ENCODE measurements at regions not wholly inside any gene's neighbourhood (a gene's known extent, or its start where the extent isn't known, plus 50 kb on each side); places are given as distances from the start of the nearest gene placed in this dataset.

DNA sequence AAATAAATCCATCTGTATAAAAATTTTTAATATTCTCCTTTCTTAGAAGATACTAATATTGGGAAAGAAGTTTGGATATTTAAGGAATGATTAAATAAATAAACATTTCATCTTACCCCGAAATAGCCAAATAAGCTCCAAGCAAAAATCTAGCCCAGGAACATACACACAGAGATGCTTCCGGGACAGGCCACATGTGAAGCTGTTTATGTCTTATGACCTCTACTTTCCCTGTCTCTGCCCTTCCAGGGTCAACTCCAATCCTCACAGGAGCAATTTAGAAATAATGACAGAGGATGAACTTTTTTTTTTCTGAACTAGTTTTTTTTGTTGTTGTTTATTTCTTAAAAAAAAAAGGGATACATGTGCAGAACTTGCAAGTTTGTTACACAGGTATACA is 89.4 kb downstream of the BTG1 start:
- Mint-ChIP-seq H3K36me3 (ENCODE audit: low read depth) (peaks cover 20% of the 10 kb centered on the region), H3K4me3 (no peak overlapping the region), H3K4me1 (peaks cover 60% of the 10 kb centered on the region), H3K27ac (peak overlapping the region; percentile 89), H3K27me3 (no peaks in the 10 kb centered on the region), H3K9me3 (peaks cover 9% of the 10 kb centered on the region)
- ChIA-PET CTCF (interaction anchor here (0.7 to 1.8 kb wide), 3 partner anchors 20 to 88 kb away, joined by 3 to 4 read pairs (median 3); no protein-coding TSS in a partner anchor), POLR2A (interaction anchor here (0.6 to 5.9 kb wide), 8 partner anchors 22 to 1668 kb away, joined by 3 to 44 read pairs (median 4); partner anchors contain the start of gene BTG1)
- no peak for DNase-seq

DNA sequence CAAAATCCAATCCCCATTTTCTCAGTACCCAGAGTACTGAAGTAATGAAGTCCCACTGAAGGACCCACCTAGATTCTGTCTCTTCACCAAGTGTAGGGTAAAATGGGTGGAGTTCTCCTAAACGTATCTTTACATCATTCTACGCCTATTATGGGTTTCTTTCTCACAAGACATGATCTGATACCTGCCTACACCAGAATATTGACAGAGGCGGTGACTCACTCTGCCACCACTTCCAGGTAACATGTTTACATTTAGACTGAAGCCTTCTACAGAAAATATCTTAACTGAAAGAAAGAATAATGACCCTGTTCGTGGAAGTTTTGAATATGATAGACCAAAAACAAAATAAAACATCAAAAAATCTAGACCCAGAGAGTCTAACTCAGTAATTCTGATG is 89.8 kb downstream of the BTG1 start:
- peaks cover 20% of the 10 kb centered on the region for H3K36me3 Mint-ChIP-seq (ENCODE audit: low read depth)
- POLR2A ChIA-PET = interaction anchor here (0.6 to 5.9 kb wide), 6 partner anchors 21 to 1668 kb away, joined by 3 to 44 read pairs (median 4); partner anchors contain the start of gene BTG1
- peaks cover 64% of the 10 kb centered on the region for H3K4me1 Mint-ChIP-seq
- H3K9me3 Mint-ChIP-seq = peaks cover 9% of the 10 kb centered on the region
- no peaks in the 10 kb centered on the region for H3K27me3 Mint-ChIP-seq
- H3K27ac Mint-ChIP-seq = peak overlapping the region; percentile 89
- peak overlapping the region; percentile 45 for H3K4me3 Mint-ChIP-seq
- CTCF ChIA-PET = interaction anchor here (0.7 to 1.8 kb wide), 3 partner anchors 20 to 88 kb away, joined by 3 to 4 read pairs (median 3); no protein-coding TSS in a partner anchor
- peak; percentile 74 for DNase-seq

DNA sequence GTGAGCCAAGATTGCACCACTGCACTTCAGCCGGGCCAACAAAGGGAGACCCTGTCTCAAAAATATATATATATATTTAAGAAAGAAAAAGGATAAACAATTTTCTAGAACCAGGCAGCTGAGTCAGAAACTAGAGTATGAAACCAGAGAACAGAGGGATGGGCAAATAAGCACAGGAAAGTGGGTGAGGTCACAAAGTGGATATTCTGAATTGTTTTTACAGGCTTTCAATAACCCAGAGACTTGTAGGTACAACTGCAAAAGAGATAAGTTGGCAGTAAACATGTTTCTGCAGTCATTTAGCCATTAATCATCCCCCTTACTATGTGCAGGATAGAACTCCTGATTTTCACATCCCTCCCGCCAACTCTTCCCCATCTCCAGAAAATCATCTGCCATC is 94.2 kb downstream of the BTG1 start:
- Mint-ChIP-seq H3K4me1 (peaks cover 63% of the 10 kb centered on the region), H3K27ac (no peak overlapping the region), H3K9me3 (peaks cover 8% of the 10 kb centered on the region), H3K4me3 (no peak overlapping the region), H3K27me3 (no peaks in the 10 kb centered on the region), H3K36me3 (ENCODE audit: low read depth) (peaks cover 9% of the 10 kb centered on the region)
- POLR2A ChIA-PET = interaction anchor here (2.1 kb wide), 1 partner anchor 10 kb away, joined by 6 read pairs; no protein-coding TSS in a partner anchor
- DNase-seq = no peak
- CTCF ChIA-PET = interaction anchor here (1.3 kb wide), 1 partner anchor 9 kb away, joined by 3 read pairs; no protein-coding TSS in a partner anchor

DNA sequence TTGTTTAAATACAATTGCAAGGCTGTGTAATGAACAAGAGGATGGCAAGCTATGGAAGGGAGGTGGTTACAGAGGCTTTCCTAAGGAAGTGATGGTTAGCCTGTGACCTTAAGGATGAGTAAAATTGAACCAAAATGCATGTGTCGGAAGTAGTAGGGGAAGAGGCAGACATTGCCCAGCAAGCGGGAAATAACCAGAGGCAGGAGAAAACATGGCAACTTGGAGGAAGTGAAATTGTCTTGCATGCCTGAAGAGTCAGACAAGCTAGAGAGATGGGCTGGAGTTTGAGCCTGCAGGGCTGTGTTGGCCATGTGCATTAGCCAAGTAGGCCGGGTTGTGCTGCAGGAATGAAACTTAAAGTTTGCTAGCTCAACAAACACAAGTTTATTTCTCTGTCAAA is 96.2 kb downstream of the BTG1 start:
- H3K9me3 Mint-ChIP-seq = peaks cover 8% of the 10 kb centered on the region
- peaks cover 9% of the 10 kb centered on the region for H3K36me3 Mint-ChIP-seq (ENCODE audit: low read depth)
- no peaks in the 10 kb centered on the region for H3K27me3 Mint-ChIP-seq
- H3K4me1 Mint-ChIP-seq = peaks cover 65% of the 10 kb centered on the region
- no peak overlapping the region for H3K27ac Mint-ChIP-seq
- H3K4me3 Mint-ChIP-seq = no peak overlapping the region
- DNase-seq = no peak
- CTCF ChIA-PET = interaction anchor here (3.1 kb wide), 1 partner anchor 19 kb away, joined by 7 read pairs; no protein-coding TSS in a partner anchor
- POLR2A ChIA-PET = interaction anchor here (1.2 to 3.2 kb wide), 5 partner anchors 8 to 172 kb away, joined by 4 to 24 read pairs (median 6); partner anchors contain the start of gene BTG1

DNA sequence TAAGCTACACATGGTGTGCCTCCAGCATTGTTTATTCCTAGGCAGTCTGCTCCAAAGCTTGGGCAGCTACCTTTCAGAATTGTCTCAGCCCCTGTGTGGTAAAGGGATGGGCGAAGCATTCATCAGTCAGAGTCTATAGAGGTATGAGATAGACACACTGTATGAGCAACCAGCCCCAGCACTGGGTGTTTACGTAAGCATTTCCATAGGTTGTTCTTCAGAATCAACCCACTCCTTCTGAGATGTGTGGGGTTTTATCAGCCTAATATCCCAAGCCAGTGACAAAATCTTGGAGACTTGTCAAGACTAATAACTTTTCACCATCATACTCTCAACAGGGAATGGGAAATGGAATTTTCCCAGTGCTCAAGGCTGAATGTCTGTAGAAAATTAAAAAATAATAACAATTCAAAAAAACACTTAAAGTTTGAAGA is 98.2 kb downstream of the BTG1 start:
- ChIA-PET POLR2A (interaction anchor here (1.0 to 3.2 kb wide), 4 partner anchors 11 to 97 kb away, joined by 3 to 24 read pairs (median 9); partner anchors contain the start of gene BTG1), CTCF (interaction anchor here (1.1 kb wide), 1 partner anchor 97 kb away, joined by 3 read pairs; no protein-coding TSS in a partner anchor)
- Mint-ChIP-seq H3K4me1 (peaks cover 72% of the 10 kb centered on the region), H3K27ac (peak overlapping the region; percentile 82), H3K9me3 (peaks cover 3% of the 10 kb centered on the region), H3K27me3 (no peaks in the 10 kb centered on the region), H3K36me3 (ENCODE audit: low read depth) (peaks cover 5% of the 10 kb centered on the region), H3K4me3 (no peak overlapping the region)
- no peak for DNase-seq

DNA sequence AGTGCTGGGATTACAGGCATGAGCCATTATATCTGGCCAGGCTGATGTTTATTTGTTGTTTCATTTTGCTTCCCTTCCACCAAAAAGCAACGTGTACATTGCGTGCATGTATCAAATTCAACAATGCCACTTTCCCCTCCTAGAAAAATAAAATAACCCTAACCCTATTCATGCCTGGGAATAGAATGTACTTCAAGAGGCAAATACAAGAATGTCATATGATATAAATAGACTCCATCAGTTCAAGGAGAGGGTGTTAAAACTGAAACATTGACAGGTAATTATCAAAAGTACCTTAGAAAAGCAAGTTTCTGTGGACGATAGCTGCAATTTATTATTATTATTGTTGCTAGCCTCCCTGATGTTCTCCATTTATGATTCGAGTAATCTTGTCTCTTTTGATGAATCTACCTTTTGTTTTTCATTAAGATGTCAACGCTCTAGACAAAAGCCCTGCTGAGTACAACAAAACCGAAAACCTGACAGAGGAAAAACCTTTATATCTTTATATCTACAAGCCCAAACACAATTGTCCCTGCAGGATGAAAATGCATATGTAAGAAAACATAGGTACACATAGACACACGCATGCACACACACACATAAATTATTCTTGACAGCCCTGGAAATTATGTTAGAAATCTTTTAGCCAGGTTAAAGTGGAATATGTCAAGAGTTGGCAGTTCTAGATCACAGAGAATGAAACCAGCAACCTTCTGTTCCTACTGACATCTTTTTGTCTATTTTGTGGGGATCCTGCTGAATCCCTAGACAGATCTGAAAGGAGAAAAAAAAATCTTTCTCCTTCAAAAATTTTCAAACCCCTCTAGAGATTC is 98.9 kb downstream of the BTG1 start:
- CTCF ChIA-PET = no interaction called here
- H3K4me3 Mint-ChIP-seq = peak overlapping the region; percentile 69
- peaks cover 3% of the 10 kb centered on the region for H3K9me3 Mint-ChIP-seq
- peaks cover 71% of the 10 kb centered on the region for H3K4me1 Mint-ChIP-seq
- H3K27me3 Mint-ChIP-seq = no peaks in the 10 kb centered on the region
- POLR2A ChIA-PET = interaction anchor here (1.0 to 3.2 kb wide), 5 partner anchors 11 to 99 kb away, joined by 3 to 24 read pairs (median 6); partner anchors contain the start of gene BTG1
- peak overlapping the region; percentile 82 for H3K27ac Mint-ChIP-seq
- no peak for DNase-seq
- peaks cover 5% of the 10 kb centered on the region for H3K36me3 Mint-ChIP-seq (ENCODE audit: low read depth)

DNA sequence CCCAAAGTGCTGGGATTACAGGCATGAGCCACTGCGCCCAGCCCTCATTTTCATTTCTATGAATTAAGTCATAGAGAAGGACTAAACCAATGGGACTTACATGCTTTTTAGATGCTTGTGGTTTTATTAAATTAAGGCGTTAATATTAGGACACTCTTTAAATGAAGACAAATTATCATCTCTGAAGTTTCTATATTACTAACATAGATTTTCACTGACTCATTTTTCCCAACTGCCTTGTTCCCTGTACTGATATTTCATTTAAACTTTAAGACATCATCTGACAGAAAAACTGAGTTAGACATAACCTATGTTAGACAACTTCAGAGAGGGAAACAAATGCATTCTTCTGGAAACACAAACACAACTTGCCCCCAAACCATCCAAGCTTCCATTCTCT is 99.8 kb downstream of the BTG1 start:
- H3K9me3 Mint-ChIP-seq = peaks cover 3% of the 10 kb centered on the region
- peaks cover 2% of the 10 kb centered on the region for H3K36me3 Mint-ChIP-seq (ENCODE audit: low read depth)
- CTCF ChIA-PET = no interaction called here
- H3K4me1 Mint-ChIP-seq = peaks cover 69% of the 10 kb centered on the region
- DNase-seq = no peak
- POLR2A ChIA-PET = interaction anchor here (1.0 to 2.7 kb wide), 3 partner anchors 15 to 100 kb away, joined by 4 to 12 read pairs (median 6); partner anchors contain the start of gene BTG1
- H3K27ac Mint-ChIP-seq = peak overlapping the region; percentile 82
- H3K4me3 Mint-ChIP-seq = peak overlapping the region; percentile 69
- no peaks in the 10 kb centered on the region for H3K27me3 Mint-ChIP-seq

DNA sequence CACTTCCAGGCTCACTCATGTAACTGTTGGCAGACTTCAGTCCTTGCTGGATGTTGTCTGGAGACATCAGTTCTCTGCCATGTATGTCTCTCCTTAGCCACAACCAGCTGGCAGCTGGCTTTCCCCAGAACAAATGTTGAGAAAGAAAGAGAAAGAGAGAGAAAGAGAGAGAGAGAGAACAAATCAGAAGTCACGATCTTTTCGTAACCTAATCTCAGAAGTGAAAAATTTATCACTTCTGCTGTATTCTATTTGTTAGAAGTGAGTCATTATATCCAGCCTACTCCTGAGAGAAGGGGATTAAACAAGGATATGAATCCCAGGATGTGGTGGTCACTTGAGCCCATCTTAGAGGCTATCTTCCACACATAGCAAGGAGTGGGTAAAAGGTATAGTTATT is 101.2 kb downstream of the BTG1 start:
- H3K27me3 Mint-ChIP-seq = no peaks in the 10 kb centered on the region
- ChIA-PET CTCF (interaction anchor here (2.3 kb wide), 1 partner anchor 14 kb away, joined by 5 read pairs; no protein-coding TSS in a partner anchor), POLR2A (interaction anchor here (1.0 to 3.3 kb wide), 3 partner anchors 89 to 93 kb away, joined by 3 to 15 read pairs (median 3); no protein-coding TSS in a partner anchor)
- DNase-seq = no peak
- H3K9me3 Mint-ChIP-seq = peaks cover 2% of the 10 kb centered on the region
- H3K4me1 Mint-ChIP-seq = peaks cover 65% of the 10 kb centered on the region
- H3K36me3 Mint-ChIP-seq (ENCODE audit: low read depth) = peaks cover 2% of the 10 kb centered on the region
- H3K27ac Mint-ChIP-seq = peak overlapping the region; percentile 7
- no peak overlapping the region for H3K4me3 Mint-ChIP-seq

DNA sequence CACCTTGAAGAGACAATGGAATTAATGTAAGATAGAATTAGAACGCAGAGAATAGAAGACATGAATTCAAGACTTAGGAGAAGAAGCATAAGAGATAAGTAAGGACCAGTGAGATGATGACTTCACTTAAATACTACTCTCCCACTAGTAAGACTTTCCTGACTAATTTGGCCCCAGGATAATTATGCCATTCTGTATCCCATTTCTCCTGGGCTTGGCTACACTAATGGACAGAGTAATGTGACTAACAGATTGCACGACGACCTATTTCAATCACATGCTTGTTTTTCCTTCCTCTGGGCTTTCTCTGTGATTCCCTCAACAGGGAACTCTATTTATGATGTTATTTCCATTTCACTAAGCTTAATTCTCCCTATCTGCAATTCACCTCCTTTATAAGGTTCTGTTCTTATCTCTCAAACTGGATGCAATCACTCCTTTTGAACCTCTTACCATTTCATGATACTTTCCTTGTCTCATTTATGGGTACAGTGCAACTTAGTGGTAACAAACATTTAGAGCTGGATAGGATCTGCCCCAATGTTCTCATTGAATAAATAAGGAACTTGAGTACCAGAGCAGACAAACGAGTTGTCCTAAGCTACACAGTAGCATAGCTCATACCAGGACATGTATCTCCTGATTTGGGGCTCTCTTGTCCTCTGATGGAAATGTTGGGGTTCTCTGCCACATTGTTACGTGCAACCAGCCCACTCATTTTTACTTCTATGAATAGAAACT is 102.7 kb downstream of the BTG1 start:
- CTCF ChIA-PET = interaction anchor here (1.7 to 2.3 kb wide), 2 partner anchors 12 to 13 kb away, joined by 5 to 7 read pairs; no protein-coding TSS in a partner anchor
- Mint-ChIP-seq H3K4me3 (no peak overlapping the region), H3K27me3 (no peaks in the 10 kb centered on the region), H3K9me3 (no peaks in the 10 kb centered on the region), H3K36me3 (ENCODE audit: low read depth) (peaks cover 2% of the 10 kb centered on the region), H3K4me1 (peaks cover 56% of the 10 kb centered on the region), H3K27ac (no peak overlapping the region)
- DNase-seq = no peak
- POLR2A ChIA-PET = interaction anchor here (1.5 to 4.9 kb wide), 7 partner anchors 7 to 102 kb away, joined by 3 to 33 read pairs (median 6); partner anchors contain the start of gene BTG1

DNA sequence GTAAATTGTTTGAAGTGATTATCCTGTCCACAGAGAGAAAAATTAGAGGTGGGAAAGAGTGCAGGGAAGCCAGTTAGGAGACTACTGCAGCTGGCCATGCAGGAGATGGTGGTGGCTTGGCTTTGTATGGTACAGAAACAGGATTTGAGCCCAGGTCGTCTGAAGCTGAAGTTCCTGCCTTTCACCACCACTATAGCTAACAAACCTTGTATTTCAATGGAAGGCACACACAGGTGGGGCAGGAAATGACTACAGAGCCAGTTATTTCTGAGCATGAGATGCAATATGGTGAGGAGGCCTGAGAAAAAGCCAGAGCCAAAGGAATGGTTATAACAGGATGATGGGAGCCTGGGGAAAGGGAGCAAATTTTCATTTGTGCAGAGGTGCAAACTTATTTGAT is 103.9 kb downstream of the BTG1 start:
- H3K4me1 Mint-ChIP-seq = peaks cover 45% of the 10 kb centered on the region
- ChIA-PET CTCF (interaction anchor here (0.8 to 1.7 kb wide), 5 partner anchors 8 to 230 kb away, joined by 3 to 7 read pairs (median 3); no protein-coding TSS in a partner anchor), POLR2A (interaction anchor here (0.6 to 4.9 kb wide), 10 partner anchors 9 to 553 kb away, joined by 3 to 33 read pairs (median 4); partner anchors contain the start of gene BTG1)
- no peaks in the 10 kb centered on the region for H3K9me3 Mint-ChIP-seq
- H3K4me3 Mint-ChIP-seq = no peak overlapping the region
- peak overlapping the region; percentile 67 for H3K27ac Mint-ChIP-seq
- peak; percentile 31 for DNase-seq
- H3K27me3 Mint-ChIP-seq = no peaks in the 10 kb centered on the region
- H3K36me3 Mint-ChIP-seq (ENCODE audit: low read depth) = peaks cover 2% of the 10 kb centered on the region

DNA sequence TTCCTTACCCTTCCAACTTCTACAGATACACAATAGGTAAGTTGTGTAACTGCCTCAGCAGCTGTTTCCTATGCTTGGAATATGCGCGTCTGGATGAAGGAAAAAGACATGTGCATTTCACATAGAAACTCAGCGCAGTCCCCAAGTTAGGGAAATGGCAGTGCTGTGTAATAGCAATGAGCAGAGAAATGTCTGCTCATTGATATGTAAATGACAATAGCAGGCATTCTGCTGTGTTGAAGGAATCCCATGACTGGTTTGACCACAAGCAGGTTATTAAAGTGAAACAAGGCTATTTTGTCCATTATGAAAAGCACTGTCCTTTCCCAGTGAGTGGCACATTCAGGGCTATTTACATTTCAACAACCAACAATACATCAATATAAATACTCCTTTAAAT is 106.6 kb downstream of the BTG1 start:
- no peaks in the 10 kb centered on the region for H3K9me3 Mint-ChIP-seq
- ChIA-PET POLR2A (no interaction called here), CTCF (no interaction called here)
- no peak overlapping the region for H3K4me3 Mint-ChIP-seq
- H3K27me3 Mint-ChIP-seq = no peaks in the 10 kb centered on the region
- DNase-seq = no peak
- peaks cover 48% of the 10 kb centered on the region for H3K4me1 Mint-ChIP-seq
- H3K36me3 Mint-ChIP-seq (ENCODE audit: low read depth) = peaks cover 3% of the 10 kb centered on the region
- no peak overlapping the region for H3K27ac Mint-ChIP-seq

DNA sequence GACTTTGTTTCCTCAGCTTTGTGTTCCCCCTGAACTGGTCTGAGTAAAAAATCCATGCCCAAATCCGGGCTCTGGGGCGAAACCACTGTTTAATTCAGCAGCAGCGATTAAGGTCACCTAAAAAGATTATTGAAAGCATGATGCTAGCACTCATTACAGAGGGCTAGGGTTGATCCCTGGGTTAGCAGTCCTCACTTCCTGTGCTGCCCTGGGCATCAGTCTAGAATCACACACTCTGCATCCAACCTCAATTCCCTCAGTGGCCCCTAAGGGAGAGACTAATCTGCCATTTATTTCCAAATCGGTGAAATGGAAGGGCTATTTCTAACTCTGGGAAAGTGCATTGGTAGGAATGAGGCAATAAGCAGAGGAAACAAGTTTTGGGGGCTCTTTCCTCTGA is 107.2 kb downstream of the BTG1 start:
- POLR2A ChIA-PET = no interaction called here
- DNase-seq = no peak

More for the DNA sequence above, 107.2 kb downstream of the BTG1 start:
- no peak overlapping the region for H3K4me3 Mint-ChIP-seq
- H3K9me3 Mint-ChIP-seq = peaks cover 2% of the 10 kb centered on the region
- peaks cover 50% of the 10 kb centered on the region for H3K4me1 Mint-ChIP-seq
- CTCF ChIA-PET = no interaction called here
- no peaks in the 10 kb centered on the region for H3K27me3 Mint-ChIP-seq
- no peak overlapping the region for H3K27ac Mint-ChIP-seq
- peaks cover 3% of the 10 kb centered on the region for H3K36me3 Mint-ChIP-seq (ENCODE audit: low read depth)
